ENCODE measurements at regions not wholly inside any gene's neighbourhood (a gene's known extent, or its start where the extent isn't known, plus 50 kb on each side); places are given as distances from the start of the nearest gene placed in this dataset.

DNA sequence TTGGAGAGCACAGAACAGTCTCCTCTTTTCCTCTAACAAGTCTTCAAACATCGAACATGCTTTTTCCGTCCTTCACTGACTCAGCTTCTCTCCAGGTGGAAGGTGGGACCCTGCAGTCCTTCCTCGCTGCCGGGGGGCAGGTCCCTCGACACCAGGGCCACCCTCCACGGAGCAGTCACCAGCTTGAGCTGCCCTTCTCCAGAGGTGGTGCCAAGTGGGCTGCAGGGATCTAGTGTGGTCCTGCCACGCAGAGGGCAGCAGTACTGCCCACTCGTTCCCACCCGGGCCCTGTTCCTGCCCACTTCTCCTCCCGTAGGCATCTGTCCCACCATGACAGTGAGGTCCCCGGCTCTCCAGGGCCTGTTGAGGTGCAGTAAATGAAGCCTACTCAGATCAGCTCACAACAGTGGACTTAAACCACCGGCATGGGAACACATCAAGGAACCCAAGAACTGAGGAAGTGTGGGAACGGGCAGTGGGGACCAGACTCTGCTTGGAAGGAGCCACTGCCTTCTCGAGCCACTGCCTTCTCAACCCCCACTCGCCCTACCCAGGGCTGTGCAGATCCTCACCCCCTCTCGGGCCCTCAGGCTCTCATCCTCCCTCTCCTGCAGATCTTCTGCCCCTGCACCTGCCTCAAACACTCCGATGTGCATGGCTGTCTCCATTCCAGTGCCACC is 153.9 kb downstream of the OAT start:
- no peak for DNase-seq (ENCODE audit: low read depth in 3 of 3)

GRCh38 chr10:124264271-124264670 is 154.5 kb downstream of the OAT start:
- no peak for DNase-seq (ENCODE audit: low read depth in 3 of 3)

GRCh38 chr10:124263726-124264125 is 155.0 kb downstream of the OAT start:
- DNase-seq (ENCODE audit: low read depth in 3 of 3), result no peak

DNA sequence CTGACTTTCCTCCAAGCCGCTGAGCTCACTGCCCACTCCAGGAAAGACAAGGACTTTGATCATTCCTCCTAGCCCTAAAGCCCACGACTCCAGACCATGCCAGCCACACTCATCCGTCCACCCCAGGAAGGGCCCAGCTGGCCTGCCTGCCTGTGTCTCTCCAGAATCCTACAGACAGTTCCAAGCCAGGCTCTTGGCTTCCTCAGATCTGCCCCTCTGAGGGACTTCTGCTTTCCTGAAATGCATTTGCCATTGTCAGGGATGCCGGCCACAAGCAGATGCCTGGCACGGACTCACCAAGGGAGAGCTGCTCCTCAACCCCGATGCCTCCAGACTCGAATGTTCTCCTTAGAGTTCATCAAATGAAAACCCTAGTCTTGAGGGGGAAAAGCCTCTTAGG is 155.8 kb downstream of the OAT start:
- no peak for DNase-seq (ENCODE audit: low read depth in 3 of 3)

GRCh38 chr10:124262234-124262865 is 156.4 kb downstream of the OAT start:
- DNase-seq (ENCODE audit: low read depth in 3 of 3), result no peak

DNA sequence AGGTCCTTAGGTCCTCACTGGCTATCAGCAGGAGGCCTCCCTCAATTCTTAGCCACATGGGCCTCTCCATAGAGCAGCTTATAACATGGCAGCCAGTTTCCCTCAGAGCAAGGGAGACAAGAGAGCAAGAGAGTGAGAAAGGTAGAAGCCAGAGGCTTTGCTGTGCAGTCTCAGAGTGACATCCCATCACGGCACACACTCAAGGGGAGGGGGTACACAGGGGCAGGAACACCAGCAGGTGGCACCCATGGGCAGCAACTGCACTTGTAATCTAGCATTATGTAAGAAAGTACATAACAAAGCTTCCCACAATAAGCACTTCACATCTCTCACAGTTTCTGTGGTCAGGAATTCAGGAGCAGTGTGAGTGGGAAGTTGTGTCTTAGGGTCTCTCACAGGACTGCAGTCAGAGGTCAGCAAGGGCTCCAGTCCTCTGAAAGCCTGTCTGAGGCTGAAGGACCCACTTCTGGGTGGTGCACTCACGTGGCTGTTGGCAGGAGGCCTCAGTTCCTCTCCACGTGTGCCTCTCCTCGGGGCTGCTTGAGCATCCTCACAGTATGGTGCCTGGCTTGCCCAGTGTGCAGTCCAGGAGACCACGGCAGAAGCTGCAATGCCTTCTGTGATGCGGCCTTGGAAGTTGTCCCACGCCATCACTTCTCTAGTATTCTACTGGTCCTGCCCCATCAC is 159.4 kb downstream of the OAT start:
- DNase-seq (ENCODE audit: low read depth in 3 of 3), result no peak

- DNase-seq (ENCODE audit: low read depth in 3 of 3), result no peak
Measured at GRCh38 chr10:124257781-124258180, 160.9 kb downstream of the OAT start.

GRCh38 chr10:124256151-124256550 is 162.6 kb downstream of the OAT start:
- DNase-seq (ENCODE audit: low read depth in 3 of 3), result no peak

DNA sequence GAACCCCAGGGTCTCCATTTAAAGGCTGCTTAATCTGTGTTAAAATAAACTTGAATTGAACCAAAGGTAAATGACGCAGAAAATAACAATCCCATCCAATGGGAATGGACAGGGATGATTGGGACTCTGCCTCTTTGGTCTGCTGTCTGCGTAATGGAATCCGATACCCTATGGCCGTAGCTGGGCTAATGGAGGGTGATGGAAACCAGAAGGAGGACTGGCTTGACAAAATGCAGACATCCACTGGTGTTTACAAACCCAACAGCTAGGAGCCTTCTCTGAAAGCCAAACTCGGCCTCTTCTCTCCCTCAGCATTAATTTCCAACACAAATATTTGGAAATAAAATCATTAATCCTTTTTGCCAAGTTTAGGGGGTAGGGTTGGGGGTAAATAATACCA is 162.2 kb upstream of the CHST15 start:
- no peak for DNase-seq (ENCODE audit: low read depth in 3 of 3)

GRCh38 chr10:124254490-124254889 is 161.1 kb upstream of the CHST15 start:
- DNase-seq (ENCODE audit: low read depth in 3 of 3), result no peak

- DNase-seq (ENCODE audit: low read depth in 3 of 3), result no peak
Measured at GRCh38 chr10:124253006-124253405, 159.6 kb upstream of the CHST15 start.

DNA sequence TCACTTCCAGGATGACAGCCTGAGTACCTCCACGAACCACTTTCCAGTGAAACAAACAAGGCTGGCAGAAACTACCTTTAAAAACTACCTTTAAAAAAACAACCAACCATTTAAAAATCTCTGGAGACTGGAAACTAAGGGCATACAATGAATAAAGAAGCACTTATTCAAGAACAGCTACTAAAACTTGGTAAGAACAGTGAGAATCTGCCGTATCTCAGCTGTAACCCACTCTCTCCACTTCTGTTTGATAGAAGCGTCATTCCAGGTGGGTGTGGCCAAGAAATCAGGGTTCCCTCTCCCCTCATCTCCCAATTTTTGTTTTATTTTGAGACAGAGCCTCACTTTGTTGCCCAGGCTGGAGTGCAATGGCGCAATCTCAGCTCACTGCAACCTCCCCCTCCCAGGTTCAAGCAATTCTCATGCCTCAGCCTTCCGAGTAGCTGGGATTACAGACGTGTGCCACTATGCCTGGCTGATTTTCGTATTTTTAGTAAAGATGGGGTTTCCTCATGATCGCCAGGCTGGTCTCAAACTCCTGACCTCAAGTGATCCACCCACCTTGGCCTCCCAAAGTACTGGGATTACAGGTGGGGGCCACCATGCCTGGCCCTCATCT is 158.8 kb upstream of the CHST15 start:
- DNase-seq (ENCODE audit: low read depth in 3 of 3), result no peak

DNA sequence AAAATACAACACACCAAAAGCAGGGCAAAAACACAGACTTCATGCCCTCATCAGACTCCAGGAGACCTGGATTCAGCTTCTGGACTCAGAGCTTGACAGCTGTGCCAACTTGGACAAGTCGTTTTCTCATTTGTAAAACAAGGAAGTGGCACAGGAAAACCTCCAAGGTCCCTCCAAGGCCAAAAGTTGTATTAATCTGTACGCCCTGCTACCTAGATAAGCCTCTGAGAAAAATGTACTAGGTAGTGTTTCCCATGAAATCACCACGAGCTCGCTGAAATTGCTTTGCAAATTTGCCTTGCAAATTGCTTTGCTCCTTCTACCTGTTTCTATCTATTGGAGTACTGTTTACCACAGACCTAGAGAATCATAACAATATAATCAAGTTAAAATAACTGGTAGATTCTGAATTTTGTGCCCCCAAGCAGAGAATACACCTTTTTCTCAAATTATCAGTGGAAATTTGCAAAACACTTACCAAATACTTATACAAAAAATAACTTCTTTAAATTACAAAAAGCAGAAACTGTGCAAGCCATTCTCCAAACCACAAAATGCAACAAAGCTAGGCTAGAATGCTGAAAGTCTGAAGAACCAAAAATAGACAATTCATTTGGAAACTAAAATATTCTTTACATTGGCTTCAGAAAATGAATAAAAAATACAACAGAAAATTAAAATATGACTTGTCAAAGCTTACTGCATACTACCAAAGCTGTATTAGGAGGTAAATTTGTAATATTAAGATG is 158.1 kb upstream of the CHST15 start:
- DNase-seq (ENCODE audit: low read depth in 3 of 3), result no peak

DNA sequence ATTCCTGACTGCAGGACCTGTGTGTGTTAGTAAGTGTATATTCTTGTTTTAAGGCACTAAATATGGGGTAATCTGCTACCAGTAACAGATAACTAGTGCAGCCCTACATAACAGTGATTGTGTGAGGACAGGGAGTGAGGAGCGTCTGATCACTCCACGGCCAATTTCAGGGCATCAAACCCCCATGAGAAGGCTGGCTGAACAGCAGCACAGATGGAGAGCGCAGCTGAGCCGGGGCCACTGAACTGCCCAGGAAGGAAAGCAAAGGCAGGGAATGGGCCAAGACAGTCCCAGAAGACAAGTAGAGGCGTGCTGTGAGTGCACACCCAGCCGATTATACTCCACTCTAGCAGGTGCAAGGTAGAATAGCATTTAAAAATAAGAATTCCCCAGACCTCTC is 157.1 kb upstream of the CHST15 start:
- no peak for DNase-seq (ENCODE audit: low read depth in 3 of 3)

GRCh38 chr10:124249812-124250432 is 156.5 kb upstream of the CHST15 start:
- no peak for DNase-seq (ENCODE audit: low read depth in 3 of 3)

DNA sequence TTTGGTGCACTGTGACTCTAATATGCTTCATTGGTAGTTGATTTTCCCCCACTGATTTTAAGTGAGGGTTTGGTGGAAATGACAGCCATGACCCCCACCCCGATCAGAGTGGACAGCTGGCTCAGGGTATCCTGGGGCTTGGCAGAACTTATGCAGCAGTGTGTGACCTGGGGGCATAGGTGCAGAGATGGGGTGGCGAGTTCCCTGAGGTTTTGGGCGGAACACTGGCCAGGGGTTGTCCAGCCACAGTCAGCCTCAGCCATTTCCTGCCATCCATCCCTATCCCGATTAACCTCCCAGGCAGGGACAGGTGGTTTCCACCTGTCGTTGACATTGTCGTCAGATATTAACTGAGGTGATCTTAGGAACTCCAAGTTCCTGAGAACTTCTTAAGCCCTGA is 155.8 kb upstream of the CHST15 start:
- DNase-seq (ENCODE audit: low read depth in 3 of 3), result no peak

GRCh38 chr10:124248056-124249045 is 155.0 kb upstream of the CHST15 start:
- DNase-seq (ENCODE audit: low read depth in 3 of 3), result no peak

DNA sequence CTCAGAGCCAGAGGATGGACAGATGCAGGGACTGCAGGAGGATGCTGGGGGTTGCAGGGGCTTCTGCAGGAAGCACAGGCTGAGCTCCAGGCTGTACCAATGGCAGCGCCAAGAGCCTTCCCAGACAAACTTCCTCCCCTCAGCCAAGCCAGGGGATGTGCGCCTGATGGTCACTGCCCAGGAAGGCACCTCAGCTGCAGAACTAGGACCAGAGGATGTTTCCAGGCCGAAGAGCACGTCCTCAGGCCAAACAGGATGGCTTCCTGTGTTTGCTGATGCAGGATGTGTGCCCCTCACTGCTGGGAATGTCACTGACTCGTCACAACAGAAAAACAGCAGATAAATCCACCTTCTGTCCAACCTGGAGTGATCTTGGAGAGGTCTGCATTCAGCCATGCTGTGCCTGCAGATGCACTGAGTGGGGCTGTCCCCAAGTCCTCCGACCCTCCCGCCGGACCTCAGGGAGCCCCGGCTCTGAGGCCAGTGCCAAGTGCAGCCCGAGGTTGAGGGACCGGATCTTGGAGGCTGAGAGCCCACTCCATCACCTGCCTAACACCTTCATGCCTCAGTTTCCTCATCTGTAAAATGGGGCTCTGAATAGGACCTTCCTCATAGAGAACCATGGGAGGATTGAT is 152.5 kb upstream of the CHST15 start:
- DNase-seq (ENCODE audit: low read depth in 3 of 3), result no peak

- DNase-seq (ENCODE audit: low read depth in 3 of 3), result no peak
Measured at GRCh38 chr10:124245191-124245590, 151.8 kb upstream of the CHST15 start.

Measured in stimulated activated CD4-positive, alpha-beta T cell treated with anti-CD3 and anti-CD28 coated beads, TNF-alpha, amount 100 ng/mL, for 48 hours (primary cell).